ENCODE measurements at regions not wholly inside any gene's neighbourhood (a gene's known extent, or its start where the extent isn't known, plus 50 kb on each side); places are given as distances from the start of the nearest gene placed in this dataset.

- H3K4me3 ChIP-seq (ENCODE audit: low read depth, low read length), result no peak overlapping the region
- TF ChIP-seq CTCF (IDR thresholded peaks at IDR 0.05; ENCODE audit: insufficient read depth, low read depth, low read length), result no peak
- no peak for DNase-seq (ENCODE audit: low read depth)
Observed at GRCh38 chr14:101351769-101352168, 209.5 kb upstream of the DIO3 start.

GRCh38 chr14:101352567-101352966 is 208.7 kb upstream of the DIO3 start:
- TF ChIP-seq CTCF (IDR thresholded peaks at IDR 0.05; ENCODE audit: insufficient read depth, low read depth, low read length), result no peak
- DNase-seq (ENCODE audit: low read depth), result no peak
- no peak overlapping the region for H3K4me3 ChIP-seq (ENCODE audit: low read depth, low read length)

GRCh38 chr14:101353422-101353821 is 207.9 kb upstream of the DIO3 start:
- no peak for TF ChIP-seq CTCF (IDR thresholded peaks at IDR 0.05; ENCODE audit: insufficient read depth, low read depth, low read length)
- no peak for DNase-seq (ENCODE audit: low read depth)
- no peak overlapping the region for H3K4me3 ChIP-seq (ENCODE audit: low read depth, low read length)

- TF ChIP-seq CTCF (IDR thresholded peaks at IDR 0.05; ENCODE audit: insufficient read depth, low read depth, low read length), result no peak
- H3K4me3 ChIP-seq (ENCODE audit: low read depth, low read length), result no peak overlapping the region
- peak; percentile 61 for DNase-seq (ENCODE audit: low read depth)
Observed at GRCh38 chr14:101354726-101355125, 206.6 kb upstream of the DIO3 start.

GRCh38 chr14:101355284-101355683 is 206.0 kb upstream of the DIO3 start:
- DNase-seq (ENCODE audit: low read depth), result no peak
- TF ChIP-seq CTCF (IDR thresholded peaks at IDR 0.05; ENCODE audit: insufficient read depth, low read depth, low read length), result no peak
- no peak overlapping the region for H3K4me3 ChIP-seq (ENCODE audit: low read depth, low read length)

- no peak for DNase-seq (ENCODE audit: low read depth)
- TF ChIP-seq CTCF (IDR thresholded peaks at IDR 0.05; ENCODE audit: insufficient read depth, low read depth, low read length), result no peak
- no peak overlapping the region for H3K4me3 ChIP-seq (ENCODE audit: low read depth, low read length)
Observed at GRCh38 chr14:101357038-101357437, 204.3 kb upstream of the DIO3 start.

- no peak overlapping the region for H3K4me3 ChIP-seq (ENCODE audit: low read depth, low read length)
- DNase-seq (ENCODE audit: low read depth), result no peak
- TF ChIP-seq CTCF (IDR thresholded peaks at IDR 0.05; ENCODE audit: insufficient read depth, low read depth, low read length), result no peak
Observed at GRCh38 chr14:101357559-101358319, 203.6 kb upstream of the DIO3 start.
